ENCODE measurements at regions not wholly inside any gene's neighbourhood (a gene's known extent, or its start where the extent isn't known, plus 50 kb on each side); places are given as distances from the start of the nearest gene placed in this dataset.

DNA sequence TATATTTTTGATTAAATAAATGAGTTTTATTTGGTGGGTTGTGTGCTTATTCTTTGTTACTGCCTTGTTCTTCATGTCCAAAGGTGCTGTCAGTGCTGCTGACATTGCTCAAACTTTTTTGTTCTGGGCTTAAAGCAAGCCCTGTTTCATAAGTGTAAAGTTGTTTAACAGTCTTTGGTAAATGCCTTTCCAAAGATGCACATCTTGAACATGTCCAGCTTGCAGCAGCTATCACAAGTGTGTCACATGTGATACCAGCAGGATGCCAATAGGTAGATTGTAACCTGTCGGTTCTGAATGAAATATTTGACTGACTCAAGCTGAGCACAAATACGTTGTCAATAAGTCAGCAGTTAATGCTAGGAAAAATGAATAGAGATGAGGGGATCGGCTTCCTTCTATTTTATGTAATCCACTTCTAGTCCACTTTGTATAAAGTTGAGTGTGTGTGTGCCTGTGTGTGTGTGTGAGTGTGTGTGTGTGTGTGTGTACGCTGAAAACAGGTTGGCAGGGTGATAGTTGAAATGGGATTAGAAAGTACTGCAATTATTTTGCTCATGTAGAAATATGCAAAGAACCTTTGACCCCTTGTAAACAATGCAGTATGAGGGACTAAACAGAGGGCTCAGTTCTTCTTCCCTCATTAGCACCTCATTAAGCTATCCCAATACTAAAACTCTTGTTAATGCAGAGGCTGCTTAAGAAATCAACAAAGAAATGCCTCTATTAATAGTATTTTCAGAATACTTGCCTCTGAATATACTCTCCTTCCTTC, 986.5 kb downstream of the TUSC7 start:
- Histone ChIP-seq H3K27me3 (no peaks in the 10 kb centered on the region), H3K36me3 (replicated peaks in 1 of 2) (no peaks in the 10 kb centered on the region), H3K4me1 (replicated peaks in 1 of 2) (no peaks in the 10 kb centered on the region), H3K9me3 (replicated peaks in 1 of 3) (no peaks in the 10 kb centered on the region), H3K27ac (no peak overlapping the region), H3K4me3 (no peak overlapping the region)
- 82 to 89% (median 86%) methylated on average over 4 of the region's 4 CpGs for WGBS, 4 donors
- no peak for DNase-seq
- intact Hi-C loops (cut with DNase I) = no loop called here
- TF ChIP-seq POLR2A (IDR thresholded peaks at IDR 0.05) = no peak
- TF ChIP-seq, protein P1, sequence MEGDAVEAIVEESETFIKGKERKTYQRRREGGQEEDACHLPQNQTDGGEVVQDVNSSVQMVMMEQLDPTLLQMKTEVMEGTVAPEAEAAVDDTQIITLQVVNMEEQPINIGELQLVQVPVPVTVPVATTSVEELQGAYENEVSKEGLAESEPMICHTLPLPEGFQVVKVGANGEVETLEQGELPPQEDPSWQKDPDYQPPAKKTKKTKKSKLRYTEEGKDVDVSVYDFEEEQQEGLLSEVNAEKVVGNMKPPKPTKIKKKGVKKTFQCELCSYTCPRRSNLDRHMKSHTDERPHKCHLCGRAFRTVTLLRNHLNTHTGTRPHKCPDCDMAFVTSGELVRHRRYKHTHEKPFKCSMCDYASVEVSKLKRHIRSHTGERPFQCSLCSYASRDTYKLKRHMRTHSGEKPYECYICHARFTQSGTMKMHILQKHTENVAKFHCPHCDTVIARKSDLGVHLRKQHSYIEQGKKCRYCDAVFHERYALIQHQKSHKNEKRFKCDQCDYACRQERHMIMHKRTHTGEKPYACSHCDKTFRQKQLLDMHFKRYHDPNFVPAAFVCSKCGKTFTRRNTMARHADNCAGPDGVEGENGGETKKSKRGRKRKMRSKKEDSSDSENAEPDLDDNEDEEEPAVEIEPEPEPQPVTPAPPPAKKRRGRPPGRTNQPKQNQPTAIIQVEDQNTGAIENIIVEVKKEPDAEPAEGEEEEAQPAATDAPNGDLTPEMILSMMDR (IDR thresholded peaks at IDR 0.05) = no peak

DNA sequence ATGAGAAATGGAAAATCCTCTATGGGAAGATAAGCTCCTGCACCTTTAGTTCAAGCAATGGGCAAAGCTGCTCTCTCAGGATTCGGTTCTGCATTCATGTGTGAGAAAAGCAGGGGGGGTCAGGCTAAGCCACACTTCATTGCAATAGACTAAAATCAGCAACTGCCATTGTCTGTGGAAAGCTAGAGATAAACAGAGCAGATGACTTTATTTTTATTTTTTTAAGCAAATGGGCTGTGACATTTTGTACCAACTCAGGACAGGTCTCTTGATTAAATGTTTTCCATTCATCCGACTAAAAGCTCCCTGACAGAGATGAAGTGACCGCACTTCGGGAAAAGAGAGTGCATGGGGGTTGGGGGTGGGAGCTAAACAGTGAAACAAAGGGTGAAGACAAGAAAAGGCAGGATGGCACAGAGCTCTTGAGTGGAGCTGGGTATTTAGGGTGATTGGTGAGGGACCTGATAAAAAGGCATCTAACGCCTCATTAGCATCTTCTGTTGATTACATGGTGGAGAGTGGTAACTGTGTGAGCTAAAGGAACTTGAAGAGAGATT, 987.4 kb downstream of the TUSC7 start:
- TF ChIP-seq POLR2A (IDR thresholded peaks at IDR 0.05) = no peak
- TF ChIP-seq, protein P1 (IDR thresholded peaks at IDR 0.05) = no peak
- no peak for DNase-seq
- Histone ChIP-seq H3K4me3 (no peak overlapping the region), H3K4me1 (replicated peaks in 1 of 2) (no peaks in the 10 kb centered on the region), H3K27me3 (no peaks in the 10 kb centered on the region), H3K27ac (no peak overlapping the region), H3K9me3 (replicated peaks in 1 of 3) (no peaks in the 10 kb centered on the region), H3K36me3 (replicated peaks in 1 of 2) (no peaks in the 10 kb centered on the region)
- intact Hi-C loops (cut with DNase I) = no loop called here
- 74 to 85% (median 81%) methylated on average over 5 of the region's 5 CpGs for WGBS, 4 donors

DNA sequence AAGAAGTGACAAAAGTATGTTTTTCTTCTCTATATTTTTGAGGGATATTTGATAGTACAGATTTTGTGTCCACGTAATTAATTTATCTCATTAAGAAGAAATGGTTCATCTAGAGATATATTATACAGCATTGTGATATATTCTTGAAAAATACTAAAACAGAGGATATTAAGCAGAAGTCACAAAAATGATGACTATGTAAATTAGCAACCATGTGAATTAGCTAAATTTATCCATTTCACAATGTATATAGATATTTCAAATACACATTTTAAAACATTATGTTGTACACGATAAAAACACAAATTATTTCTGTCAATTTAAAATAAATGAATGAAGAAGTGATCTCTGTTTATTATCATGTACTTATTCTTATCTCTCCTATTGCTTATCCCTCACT, 989.5 kb downstream of the TUSC7 start:
- H3K9me3 ChIP-seq (replicated peaks in 1 of 3) = no peaks in the 10 kb centered on the region
- WGBS, 4 donors = 88 to 99% (median 94%) methylated on average over 2 of the region's 2 CpGs
- no peak overlapping the region for H3K4me3 ChIP-seq
- H3K27me3 ChIP-seq = no peaks in the 10 kb centered on the region
- H3K36me3 ChIP-seq (replicated peaks in 1 of 2) = no peaks in the 10 kb centered on the region
- TF ChIP-seq, protein P1 (IDR thresholded peaks at IDR 0.05) = no peak
- TF ChIP-seq POLR2A (IDR thresholded peaks at IDR 0.05) = no peak
- no peaks in the 10 kb centered on the region for H3K4me1 ChIP-seq (replicated peaks in 1 of 2)
- DNase-seq = no peak
- no peak overlapping the region for H3K27ac ChIP-seq
- intact Hi-C loops (cut with DNase I) = no loop called here

DNA sequence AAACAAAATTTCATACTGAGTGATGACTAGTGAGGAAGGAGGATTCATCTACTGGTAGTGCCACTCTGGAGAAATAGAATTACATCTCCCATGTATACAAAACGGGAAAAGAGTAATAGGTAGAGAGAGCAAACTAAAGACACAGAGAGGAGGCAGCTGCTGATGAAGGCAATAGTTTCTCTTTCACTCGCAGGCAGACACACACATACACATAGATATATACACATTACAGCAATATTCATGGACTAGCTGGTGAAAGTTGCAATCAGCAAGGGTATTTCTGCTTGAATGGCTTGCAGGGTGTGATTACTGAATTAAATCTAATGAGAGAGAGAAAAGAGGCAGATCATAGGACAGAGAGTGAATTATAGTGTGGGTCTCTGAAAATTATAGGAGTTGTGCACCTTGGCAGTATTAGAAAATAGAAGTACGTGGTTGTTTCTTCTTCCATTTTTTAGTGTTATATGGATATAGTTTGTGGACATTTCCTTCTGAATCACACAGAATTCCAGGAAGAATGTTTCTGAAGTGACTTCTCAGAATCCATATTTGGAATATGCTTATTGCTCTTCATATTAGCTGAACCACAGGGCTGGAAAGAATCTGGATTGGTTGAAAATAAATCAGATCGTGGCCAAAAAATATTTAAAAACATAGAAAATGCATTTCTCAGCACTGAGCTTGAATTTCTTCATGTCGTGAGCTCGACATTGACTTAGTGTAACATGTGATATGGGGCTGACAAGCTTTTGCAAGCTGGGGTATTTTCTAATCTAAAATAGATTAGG, 991.2 kb downstream of the TUSC7 start:
- H3K36me3 ChIP-seq (replicated peaks in 1 of 2) = no peaks in the 10 kb centered on the region
- H3K27me3 ChIP-seq = no peaks in the 10 kb centered on the region
- intact Hi-C loops (cut with DNase I) = no loop called here
- no peaks in the 10 kb centered on the region for H3K9me3 ChIP-seq (replicated peaks in 1 of 3)
- H3K27ac ChIP-seq = no peak overlapping the region
- no peak overlapping the region for H3K4me3 ChIP-seq
- TF ChIP-seq, protein P1 (IDR thresholded peaks at IDR 0.05) = no peak
- TF ChIP-seq POLR2A (IDR thresholded peaks at IDR 0.05) = no peak
- H3K4me1 ChIP-seq (replicated peaks in 1 of 2) = no peaks in the 10 kb centered on the region
- 85 to 89% (median 87%) methylated on average over 6 of the region's 6 CpGs for WGBS, 4 donors
- no peak for DNase-seq

Measured in adrenal gland (tissue), 9 donors.